HG03175 (cell line): ENCODE measurements at regions not wholly inside any gene's neighbourhood (a gene's known extent, or its start where the extent isn't known, plus 50 kb on each side); places are given as distances from the start of the nearest gene placed in this dataset.
"Not testable (repeated sequence)": the region's sequence is repeated elsewhere in the genome, so short reads cannot be mapped to it uniquely, and the experiment has no call there.

ENCODE experiments used
- ATAC-seq: cut with Tn5 transposase; IDR thresholded peaks from one replicate; pipeline ENCODE4 v1.9.1; 2021; ENCODE audit warnings: mild to moderate bottlenecking, moderate library complexity; ENCODE audit not compliant: unreplicated experiment

DNA sequence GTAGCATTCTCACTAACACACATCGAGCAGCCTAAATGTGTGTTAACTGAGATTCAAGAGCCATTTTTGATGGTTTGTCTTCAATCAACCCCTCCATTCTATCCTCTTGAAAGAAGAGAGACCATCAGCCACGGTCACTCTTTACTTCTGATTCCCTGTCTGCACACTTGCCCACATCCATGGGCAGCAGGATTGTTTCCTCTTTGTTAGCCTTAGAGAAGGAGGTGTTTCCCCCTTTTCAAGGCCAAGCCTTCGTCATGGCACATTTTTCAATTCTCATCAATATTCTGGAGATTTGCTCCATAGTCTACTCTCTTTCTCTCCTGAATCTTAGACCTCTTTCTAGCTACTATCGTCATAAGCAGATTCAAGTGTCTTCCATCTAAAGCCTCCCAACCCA is 522.4 kb upstream of the NAALADL2 start:
- no peak for ATAC-seq

DNA sequence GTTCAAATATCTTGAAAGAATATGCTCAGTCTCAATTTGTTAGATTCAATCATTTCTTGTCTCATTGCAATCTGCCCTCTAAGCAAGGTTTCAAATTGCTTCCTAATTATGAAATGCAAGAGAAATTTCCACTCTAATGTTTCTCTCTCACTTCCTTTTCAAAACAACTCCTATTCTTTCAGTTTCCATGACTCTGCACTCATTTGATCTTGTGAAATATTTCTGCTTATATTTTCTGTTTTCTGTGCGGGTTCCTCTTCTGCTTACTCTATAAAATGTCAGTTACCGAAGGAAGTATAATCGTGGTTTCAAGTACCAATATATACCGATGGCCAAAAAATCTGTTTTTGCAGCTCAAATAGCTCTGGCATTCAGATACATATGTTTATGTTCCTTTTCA is 521.9 kb upstream of the NAALADL2 start:
- ATAC-seq: no peak

DNA sequence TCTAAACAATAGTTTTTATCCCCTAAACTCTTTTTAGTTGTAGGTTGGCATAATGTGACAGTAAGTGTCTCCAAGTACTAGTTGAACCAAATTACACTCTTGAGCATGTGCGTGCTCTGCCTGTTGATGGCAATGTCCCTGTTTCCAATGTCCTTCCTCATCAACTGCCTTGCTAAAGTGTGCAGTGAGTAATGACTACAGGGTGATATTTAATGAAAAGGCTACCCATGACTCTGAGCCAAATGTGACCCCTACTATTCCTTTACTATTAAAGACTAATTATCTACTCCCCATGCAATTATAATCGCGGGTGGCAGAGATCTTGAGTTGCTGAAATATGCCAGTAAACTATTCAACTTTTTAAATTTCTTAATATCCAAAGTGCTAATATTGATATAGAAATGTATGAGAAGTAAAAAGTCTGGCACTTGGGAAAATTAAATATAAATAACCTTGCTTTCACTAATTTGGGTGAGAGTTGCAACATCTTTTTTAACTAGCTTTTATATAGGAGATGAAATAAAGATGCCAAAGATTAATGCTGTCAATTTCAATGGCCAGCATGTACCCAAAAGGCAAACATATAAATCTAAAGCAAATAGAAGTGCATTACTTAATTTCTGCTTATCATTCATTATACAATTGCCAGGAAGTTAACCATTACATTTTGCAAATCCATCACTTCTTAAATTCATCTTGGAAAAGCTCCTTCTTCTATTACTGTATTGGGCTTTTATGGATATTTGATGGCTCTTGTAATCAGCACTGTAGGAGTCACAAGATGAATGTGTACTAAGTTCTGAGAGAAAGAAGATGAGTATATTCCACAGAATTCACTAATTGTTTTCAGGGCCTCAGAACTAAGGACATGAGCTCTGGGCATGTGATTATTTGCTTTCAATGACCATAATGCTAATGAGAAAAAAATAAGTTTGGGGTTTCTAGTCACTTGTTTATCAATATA is 518.2 kb upstream of the NAALADL2 start:
- ATAC-seq: no peak

DNA sequence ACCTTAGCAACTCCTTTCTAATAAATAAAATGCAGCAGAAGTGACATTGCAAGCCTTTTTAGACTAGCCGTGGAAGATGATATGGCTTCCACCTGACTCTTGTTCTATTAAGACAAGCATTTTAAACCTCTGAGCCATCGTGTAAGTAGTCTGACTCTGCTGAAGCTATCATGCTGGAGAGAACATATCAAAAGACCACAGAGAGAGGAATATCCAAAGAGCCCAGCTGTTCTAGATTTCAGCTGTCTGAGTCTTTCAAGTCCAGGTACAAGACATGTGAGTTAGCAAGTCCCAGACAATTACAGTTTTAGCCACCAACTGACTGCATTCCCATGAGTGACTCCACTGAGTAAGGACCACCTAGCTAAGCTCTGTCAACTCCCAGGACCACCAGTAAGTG is 517.0 kb upstream of the NAALADL2 start:
- no peak for ATAC-seq

DNA sequence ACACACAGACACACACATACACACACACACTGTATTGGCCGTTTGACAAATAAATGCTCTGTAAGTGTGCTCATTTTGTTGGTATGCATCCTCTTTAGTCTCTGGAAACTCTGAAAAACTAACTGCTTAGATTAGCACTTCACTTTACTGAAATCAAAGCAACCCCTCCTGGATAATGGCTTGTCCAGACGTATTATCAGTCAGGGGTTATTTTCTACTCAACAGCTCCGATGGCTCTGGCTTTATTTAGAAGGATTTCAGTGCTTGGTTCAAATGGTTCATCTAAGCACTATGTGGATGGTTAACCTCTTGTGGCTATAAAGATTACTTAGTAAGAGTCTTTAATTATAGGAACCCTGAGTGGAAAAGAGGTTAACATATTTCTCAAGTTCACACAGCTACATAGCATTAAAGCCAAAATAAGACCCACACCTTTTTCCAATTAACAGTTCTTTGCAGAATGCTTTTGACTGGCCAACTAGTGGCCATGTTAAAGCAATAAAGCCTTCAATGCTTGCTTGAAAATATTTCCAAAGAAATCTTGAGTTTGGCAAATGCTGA is 516.1 kb upstream of the NAALADL2 start:
- ATAC-seq: no peak

DNA sequence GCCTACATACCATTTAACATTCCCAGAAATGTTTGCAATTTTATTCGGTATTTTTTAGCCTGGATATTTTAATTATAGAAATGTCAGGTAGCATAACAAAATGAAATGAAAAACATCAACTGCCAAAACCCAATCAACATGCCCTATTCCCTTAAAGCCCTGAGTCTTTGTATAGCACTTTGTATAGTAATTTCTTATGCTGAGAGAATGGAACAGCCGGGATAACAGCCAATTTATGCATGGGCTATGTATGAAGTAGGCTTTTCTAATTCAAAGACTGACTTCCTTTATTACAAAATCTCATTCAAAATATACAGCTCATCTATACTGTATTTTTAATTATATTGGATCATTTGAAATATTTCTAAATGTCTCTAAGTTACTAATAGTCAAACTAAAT is 513.0 kb upstream of the NAALADL2 start:
- ATAC-seq: no peak

DNA sequence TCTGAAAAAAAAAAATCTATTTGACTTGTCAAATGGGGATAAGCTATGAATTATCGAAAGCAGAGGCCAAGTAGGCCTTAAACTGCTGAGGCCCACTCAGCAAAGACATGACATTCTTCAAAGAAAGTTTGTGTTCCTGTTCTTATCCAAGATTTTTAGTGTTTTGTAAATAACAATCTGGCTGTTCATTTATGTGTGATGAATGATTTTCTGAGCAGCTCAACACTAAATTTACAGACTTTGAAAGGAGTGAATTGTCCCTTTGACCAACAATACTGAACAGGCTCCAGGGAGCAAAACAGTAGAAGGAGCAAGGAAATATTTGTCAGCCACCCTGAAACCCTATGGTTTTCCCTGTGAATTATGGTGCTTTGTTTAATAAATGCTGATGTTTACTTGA is 512.6 kb upstream of the NAALADL2 start:
- no peak for ATAC-seq

DNA sequence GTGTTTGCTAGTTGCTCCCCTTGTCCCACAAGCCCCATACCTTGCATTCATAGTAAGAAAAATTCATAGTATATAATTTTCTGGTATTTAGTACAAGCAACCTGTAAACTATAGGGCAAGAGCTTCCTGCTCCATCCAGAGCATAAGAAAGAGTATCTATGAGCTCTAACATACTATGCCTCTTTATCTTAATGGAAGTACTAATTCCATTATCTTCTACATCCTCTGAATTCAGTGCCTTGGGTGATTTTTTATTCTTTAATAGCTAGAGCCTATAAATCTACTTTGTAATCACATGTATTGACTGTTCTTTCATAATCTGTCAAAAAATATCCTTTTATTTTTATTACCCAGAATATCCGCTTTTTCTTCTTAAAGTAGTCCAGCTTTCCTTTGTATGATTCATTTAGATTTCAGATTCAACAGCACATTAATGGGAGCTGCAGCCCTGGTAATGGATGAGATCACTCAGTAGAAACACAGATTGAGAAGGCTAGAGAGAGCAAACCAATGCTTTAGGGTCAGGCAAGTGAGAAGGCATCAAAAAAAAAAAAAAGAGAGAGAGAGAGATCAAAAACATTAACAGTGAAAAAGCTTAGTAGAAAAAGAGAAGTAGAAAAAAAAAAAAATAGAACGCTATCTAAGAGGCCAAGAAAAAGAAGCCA is 511.5 kb upstream of the NAALADL2 start:
- no peak for ATAC-seq

DNA sequence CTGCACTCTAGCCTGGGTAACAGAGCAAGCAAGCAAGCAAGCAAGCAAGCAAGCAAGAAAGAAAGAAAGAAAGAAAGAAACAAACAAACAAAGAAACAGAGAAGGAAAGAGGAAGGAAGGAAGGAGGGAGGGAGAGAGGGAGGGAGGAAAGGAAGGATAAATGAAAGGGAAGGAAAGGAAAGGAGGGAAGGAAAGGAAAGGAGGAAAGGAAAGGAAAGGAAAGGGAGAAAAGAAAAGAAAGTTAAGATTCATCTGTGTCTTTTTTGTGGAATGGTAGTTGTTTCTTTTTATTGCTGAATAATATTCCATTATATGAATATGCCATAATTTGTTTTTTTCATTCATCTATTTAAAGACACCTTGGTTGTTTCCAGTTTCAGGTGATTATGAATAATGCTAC is 506.9 kb upstream of the NAALADL2 start:
- no peak for ATAC-seq

DNA sequence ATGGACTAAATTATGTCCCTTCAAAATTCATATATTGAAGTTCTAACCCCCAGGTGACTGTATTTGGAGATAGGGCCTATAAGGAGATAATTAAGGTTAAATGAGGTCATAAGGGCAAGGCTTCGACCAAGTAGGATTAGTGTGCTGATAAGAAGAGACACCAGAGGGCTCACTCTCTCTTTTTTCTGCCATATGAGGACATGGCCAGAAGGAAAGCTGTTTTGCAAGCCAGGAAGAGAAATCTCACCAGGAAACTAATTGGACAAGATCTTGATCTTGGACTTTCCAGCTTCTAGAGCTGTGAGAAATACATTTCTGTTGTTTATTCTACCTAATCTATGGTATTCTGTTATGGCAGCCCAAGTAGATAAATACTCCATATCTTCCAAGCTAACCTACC is 503.6 kb upstream of the NAALADL2 start:
- peak; percentile 49 for ATAC-seq

DNA sequence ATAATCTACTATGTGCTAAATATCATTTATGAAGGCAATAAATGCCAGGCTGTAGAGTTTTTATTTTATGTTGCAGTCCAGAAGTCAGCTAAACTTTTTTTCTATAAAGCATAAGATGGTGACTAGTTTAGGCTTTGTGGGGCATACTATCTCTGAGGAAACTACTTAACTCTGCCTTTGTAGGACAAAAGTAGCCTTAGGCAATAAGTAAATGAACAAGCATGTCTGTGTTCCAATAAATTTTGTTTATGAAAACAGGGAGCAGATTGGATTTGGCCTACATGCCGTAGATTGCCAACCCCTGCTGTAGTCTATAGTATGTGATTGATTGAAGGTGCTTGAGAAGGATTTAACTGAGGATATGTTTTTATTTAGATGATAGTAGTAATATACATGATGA is 502.5 kb upstream of the NAALADL2 start:
- no peak for ATAC-seq

DNA sequence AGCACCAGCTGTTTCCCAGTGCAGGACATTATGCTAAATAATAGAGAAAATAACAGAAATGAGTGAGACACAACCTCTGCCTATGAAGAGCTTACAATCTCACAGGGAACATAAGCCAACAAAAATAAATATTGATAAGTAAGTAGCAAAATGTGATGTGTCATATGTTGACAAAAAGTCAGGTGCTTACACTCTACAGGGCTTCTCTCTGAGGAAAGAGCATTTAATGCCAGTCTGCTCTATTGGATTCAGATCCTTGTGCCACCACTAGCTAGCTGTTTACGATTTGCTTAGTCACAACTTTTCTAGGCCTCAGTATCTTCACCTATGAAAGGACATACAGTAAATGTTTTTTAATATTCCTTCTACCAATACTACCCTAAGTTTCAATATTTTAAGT is 500.9 kb upstream of the NAALADL2 start:
- ATAC-seq: no peak

DNA sequence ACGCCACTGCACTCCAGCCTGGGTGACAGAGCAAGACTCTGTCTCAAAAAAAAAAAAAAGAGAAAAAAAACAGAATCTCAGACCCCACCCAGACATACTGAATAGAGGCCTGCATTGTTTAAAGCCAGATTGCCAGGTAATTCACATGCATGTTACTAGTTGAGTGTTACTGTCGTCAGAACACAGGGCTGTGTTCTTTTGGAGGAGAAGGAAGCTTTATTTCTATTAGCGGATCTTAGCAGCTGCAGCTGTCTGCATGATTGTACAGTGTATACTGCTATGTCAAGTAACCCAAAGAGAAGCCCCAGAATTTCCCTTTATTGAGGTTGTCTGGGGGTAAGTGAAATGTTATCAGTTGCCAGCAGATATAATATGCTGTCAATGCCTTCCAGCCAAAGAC is 496.6 kb upstream of the NAALADL2 start:
- no peak for ATAC-seq

DNA sequence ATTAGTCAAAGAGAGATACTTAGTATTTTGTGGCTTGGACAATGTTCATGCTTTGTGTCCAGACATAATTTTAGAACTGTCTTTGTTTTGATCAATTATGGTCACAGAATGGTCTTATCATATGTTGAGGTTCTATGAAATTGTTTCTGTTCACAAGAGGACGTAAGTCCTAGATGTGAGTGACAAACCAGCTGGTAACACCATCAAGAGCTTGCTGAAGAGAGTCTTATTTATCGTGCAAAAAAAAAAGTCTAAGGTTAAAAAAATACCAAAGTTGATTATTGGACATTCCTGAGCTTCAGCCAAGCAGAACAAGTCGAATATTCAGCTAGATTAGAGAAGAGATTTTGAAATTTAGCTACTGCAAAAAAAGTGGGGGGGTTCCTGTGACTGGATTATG is 495.9 kb upstream of the NAALADL2 start:
- no peak for ATAC-seq

DNA sequence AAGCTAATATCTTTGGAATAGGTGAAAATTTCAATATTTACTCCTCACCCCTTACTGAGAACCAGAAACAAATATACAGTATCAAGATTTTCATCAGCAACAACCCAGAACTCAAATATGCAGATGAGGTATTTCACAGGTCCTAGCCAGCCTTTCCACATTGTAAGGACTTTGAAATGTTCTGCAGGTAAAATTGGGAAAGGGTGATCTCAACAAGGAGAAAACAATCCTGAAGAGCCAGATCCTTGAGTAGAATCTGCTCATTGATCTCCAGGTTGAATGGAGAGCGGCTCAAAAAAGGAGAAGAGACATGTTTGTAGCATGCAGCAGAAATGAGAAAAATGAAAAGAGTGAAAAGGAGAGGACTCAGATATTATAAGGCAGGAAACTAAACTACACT is 493.3 kb upstream of the NAALADL2 start:
- ATAC-seq: no peak

DNA sequence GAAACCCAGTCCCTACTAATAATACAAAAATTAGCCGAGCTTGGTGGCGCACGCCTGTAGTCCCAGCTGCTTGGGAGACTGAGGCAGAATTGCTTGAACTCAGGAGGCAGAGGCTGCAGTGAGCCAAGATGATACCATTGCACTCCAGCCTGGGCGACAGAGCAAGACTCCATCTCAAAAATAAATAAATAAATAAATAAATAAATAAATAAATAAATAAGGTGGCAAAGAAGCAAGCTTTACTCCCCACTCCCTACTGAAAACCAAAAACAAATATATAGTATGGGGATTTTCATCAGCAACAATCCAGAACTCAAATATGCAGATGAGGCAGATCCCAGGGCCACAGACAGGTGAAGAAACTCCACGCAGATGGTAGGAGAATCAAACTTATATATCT is 492.2 kb upstream of the NAALADL2 start:
- ATAC-seq: not testable (repeated sequence)

DNA sequence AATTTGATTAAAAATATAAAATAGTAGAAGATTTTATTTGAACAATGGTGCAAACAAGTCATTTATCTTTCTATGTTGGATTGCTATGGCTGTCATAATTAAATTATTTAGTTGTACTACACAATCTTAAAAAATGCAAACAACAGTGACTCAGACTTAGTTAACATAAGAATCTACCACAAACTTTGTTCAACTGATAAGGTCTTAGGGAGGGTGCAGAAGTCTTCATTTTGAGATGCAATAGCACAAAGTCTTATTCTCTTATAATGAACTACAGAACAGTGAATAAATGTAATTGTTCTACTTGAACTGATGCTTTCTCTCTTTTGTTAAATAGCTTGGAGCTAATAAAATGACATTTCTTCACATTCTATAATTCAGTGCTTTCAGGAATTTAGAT is 482.8 kb upstream of the NAALADL2 start:
- no peak for ATAC-seq

DNA sequence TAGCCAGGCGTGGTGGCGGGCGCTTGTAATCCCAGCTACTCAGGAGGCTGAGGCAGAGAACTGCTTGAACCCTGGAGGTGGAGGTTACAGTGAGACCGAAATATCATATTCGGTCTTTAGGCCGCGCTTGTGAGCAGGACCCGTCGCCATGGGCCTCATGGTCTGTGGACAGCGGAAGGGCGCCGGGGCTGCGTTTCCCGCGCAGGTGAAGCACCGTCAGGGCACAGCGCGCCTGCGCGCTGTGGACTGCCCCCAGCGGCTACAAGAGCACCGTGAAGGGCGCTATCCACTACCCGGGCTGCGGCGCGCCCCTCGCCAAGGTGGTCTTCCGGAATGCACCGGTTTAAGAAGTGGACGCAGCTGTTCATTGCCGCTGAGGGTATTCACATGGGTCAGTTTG is 482.0 kb upstream of the NAALADL2 start:
- no peak for ATAC-seq

DNA sequence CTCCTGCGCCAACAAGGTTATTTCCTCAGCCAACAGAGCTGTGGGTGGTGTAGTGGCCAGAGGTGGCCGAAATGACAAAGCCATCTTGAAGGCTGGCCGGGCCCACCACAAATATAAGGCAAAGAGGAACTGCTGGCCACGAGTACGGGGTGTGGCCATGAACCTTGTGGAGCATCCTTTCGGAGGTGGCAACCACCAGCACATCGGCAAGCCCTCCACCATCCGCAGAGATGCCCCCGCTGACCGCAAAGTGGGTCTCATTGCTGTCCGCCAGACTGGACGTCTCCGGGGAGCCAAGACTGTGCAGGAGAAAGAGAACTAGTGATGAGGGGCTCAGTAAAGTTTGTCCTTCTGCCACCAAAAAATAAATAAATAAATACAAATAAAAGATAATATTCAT is 481.4 kb upstream of the NAALADL2 start:
- no peak for ATAC-seq

DNA sequence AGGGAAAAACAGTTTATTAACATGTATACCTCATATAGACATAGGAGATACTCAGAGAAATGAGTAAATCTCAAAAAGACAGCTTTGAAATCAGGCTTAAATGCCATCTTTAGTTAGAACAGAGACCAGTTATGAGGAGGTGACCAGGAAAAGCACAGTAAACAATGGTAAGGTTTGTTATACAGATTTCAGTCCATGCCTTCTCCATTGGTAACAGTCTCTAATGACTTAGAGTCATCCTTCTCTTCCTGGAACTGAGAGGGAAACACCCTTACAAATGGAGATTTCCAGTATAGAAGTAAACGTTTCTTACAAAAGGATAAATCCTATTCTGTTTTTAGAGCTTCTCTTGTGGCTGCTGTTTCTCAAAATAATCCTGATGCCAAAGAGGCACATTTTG is 476.3 kb upstream of the NAALADL2 start:
- no peak for ATAC-seq

DNA sequence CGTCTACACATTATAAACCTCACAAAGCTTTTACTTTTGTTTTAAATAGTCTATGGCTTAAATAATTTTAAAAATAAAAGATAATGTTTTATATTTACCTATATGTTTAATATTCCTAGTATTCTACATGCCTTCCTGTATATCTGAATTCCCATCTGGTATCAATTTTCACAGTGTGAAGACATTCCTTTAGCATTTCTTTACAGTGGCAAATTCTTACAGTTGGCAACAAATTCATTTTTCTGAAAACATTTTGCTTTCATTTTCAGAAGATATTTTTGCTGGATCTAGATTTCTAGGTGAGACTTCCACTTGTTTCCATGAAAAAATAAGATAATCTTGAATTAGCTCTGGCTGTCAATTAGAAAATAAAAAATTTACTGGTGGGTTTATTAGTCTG is 471.4 kb upstream of the NAALADL2 start:
- ATAC-seq: no peak

DNA sequence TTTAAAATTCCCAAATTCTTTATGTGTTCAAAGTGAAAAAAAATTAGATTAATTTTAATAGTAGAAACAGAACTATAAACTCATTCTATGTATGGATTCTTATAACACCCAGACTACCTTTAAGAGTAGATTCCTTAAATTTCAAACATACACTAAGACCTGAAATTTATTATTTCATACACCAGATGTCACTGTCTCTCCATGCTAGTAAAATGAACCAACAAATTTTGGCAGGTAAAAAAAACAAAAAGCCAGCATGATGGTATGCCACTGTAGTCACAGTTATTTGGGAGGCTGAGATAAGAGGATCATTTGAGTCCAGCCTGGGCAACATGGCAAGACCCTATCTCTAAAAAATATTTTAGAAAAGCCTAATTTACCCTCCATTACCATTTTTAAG is 461.3 kb upstream of the NAALADL2 start:
- ATAC-seq: no peak
